ENCODE measurements at regions not wholly inside any gene's neighbourhood (a gene's known extent, or its start where the extent isn't known, plus 50 kb on each side); places are given as distances from the start of the nearest gene placed in this dataset.

DNA sequence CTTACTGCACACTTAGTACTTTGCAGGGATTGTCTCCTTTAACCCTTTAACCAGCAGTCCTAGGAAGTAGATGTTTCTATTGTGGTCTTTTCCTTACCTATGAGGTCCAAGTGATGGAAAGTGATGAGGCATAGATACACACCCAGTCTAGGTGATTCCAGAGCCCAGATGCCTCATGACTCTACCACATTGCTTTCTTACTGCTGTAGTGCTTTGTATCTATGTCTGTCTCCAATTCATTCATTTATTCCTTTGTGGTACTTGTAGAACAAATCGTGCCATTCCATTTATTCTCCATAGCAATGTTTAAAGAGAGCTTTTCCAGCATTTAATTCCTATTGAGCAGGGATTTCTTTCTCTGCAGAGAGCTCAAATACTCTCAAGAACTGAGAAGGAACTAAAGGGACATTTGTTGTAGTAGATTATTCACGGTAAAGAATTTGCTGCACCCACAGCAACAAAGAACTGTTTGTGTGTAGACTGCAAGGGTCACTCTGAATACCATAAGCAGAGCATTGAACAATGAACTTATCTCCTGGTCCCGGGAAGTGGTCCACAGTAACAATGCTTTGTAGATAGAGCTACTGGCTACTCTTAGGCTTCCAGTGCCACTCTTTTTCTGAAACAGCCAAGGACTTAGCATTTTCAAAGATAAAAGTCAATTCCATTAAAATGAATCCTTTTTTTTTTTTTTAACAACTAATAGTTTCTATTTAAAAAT is 337.0 kb downstream of the PTEN start:
- no peak for DNase-seq (ENCODE audit: low spot score)

DNA sequence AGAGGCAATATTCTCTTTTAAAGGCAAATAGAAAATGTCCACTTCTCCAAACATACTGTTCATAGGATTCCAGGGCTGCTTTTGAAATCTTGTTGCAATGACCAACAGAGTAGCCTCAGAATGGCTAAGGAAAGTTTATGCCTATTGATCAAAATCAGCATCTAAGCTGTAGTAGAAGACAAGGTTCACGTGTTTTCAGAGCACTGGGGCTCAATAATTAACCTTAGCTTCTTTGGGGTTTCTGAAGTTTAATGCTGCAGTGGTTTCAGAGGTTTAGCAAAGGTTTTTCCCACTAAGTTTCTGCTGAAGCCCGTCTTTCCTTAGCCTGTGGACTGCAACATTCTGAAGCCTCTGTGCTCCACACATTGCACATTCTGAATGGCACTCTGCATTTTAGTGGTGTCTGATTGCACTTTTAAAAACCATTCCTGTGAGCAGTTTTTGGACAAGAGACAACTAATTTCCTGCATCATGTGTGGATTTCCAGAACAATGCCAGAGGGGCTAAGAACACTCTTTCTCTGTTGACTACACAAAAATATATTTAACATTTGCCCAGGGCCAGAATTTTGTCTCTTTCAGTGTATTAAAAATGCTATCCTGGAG is 342.5 kb downstream of the PTEN start:
- no peak for DNase-seq (ENCODE audit: low spot score)

DNA sequence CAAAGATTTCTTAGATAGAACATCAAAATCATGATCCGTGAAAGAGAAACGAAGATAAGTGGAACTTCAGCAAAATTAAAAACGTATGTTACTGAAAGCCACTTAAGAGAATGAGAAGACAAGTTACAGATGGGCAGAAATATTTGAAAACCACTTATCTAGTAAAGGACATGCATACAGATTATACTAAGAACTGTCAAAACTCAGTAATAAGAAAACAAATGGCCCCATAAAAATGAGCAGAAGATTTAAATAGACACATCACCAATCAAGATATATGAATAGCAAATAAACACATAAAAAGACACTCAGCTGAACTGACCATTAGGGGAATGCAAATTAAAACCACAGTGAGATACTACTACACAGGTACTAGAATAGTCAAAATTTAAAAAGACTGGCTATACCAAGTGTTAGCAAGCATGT is 343.7 kb downstream of the PTEN start:
- no peak for DNase-seq (ENCODE audit: low spot score)

DNA sequence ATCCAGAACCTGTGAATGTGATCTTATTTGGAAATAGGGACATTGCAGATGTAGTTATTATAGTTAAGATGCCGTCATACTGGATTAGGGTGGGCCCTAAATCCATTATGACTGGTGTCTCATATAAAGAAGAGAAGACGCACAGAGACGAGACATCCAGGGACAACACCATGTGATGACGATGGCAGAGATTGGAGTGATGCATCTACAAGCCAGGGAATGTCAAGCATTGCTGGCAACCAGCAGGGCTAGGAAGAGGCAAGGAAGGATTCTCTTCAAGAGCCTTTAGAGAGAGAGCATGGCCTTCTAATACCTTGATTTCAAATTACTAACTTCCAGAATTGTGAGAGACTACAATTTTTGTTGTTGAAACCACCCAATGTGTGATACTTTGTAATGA is 345.8 kb downstream of the PTEN start:
- no peak for DNase-seq (ENCODE audit: low spot score)

DNA sequence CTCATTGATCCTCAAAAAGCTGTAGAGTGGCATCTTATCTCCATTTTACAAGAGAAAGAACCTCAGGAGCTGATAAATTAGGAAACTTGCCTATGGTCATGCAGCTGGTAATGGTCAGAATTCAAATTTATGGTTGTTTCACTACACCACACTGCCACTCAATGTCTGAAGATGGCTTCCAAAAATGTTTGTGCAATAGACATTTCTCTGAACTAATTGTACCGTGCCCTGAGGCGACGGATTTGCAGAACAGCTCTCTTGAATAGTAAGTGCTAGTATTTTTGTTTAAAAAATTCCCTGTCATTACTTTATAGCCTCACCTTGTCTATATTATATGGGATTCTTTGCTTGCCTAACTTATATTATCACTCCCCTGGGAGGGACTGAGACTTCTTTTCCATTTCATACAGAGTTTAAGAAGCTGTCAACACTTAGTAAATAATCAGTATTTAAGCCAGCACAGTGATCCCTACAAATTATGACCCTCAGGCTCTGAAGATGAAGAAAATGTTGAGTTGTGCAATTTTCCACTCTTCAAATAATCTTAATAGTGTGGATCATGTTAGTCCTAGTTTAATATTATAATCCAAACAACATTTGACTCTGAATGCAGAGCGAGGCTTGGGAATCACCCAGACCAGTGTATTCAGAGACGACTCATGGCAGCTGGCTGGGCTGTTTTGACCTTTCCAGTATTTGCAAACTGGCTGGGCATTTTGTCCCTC is 346.6 kb downstream of the PTEN start:
- DNase-seq (ENCODE audit: low spot score), result no peak

DNA sequence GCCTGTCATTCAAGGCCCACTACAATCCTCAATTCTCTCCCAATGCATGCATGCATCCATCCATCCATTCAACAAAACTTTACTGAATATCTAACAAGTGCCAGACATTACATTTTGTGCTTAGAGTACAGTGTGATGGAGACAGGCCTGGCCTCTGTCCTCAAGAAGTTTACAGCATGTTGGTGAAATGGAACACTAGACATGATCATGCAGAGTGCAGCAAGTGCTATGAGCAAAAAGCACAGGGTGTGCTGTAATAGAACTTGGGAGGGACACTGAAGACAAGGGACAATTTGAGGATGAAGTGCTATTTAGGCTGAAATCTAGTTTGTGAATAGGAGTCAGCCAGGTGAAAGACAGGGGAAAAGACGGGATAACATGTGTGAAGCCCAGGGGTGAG is 347.8 kb downstream of the PTEN start:
- DNase-seq (ENCODE audit: low spot score), result no peak

DNA sequence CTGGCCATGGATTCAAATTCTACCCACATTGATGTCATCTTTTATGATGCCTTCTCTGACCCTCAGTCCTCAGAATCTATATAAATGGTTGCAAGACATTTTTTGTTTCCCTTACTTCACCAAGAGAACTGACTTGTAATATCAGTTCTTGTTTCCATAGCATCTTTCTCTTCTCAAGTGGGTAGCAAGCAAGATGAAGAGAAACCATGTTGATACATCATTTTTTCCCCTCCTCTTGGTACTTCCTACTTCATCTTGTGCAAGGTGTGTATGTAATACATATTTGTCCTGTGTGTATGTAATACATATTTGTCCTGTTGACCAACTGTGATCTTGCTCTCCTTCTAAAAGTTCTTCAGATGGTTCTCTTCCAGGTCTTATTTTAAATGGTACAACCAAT is 348.6 kb downstream of the PTEN start:
- DNase-seq (ENCODE audit: low spot score), result no peak

DNA sequence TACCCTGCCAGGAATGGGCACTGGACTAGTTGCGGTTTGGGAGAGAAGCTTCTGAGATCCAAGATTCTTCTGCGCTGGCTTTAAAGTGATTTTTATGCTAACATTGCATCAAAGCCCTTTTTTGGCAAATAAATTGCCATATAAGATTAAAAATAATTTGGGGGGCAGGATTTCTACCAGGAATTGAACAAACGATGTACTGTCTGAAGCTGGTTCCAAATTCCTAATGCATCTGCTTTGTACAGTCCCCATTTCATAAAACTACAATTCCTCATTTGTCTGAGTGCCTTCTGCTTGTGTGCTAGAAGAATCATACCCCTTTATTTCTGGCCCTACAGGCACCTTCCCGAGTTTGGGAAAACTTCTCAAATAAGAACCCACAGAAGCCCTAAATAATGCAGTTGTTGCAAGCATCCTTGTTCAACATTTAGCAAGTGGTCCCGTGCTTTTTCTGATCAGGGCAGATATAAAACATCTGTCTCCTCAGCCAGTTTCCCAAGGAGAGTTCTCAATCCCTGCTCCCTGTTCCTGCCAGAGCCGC is 349.7 kb downstream of the PTEN start:
- no peak for DNase-seq (ENCODE audit: low spot score)

DNA sequence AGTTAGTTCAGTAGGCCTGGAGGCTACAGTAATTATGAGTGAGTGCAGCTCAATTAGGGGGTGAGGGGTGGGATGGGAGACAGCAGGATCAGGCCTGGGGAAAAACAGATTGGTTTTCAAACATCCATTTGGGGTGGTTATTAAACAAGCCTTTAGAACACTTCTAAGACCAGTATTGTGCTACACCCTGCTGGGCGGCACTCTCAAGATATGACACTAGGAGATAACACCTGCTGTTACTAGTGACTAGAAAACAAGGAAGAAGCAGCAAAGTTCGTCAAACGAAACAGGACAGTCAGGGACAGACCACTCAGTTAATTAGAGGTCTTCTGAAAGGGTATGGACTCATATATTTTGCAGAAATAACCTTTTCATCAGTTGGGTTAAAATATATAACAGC is 353.6 kb downstream of the PTEN start:
- no peak for DNase-seq (ENCODE audit: low spot score)

DNA sequence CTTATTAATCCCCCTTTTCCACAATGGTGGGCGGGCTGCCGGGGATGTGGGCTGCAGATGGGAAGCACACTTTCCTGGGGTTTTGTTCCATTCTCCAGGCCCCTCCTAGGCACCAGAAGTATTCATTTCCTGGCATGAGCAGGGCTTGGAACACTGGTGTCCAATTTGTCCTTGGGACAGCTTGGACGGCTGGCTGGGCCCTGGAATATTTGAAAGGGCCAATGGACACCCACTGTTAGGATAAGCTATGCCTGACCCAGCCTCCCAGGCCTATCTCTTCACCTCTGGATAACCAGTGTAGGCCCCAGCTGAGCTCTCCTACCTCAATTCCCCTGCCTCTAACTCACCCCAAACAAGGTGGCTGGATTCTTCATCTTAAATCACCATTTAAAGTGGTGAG is 354.9 kb downstream of the PTEN start:
- no peak for DNase-seq (ENCODE audit: low spot score)

DNA sequence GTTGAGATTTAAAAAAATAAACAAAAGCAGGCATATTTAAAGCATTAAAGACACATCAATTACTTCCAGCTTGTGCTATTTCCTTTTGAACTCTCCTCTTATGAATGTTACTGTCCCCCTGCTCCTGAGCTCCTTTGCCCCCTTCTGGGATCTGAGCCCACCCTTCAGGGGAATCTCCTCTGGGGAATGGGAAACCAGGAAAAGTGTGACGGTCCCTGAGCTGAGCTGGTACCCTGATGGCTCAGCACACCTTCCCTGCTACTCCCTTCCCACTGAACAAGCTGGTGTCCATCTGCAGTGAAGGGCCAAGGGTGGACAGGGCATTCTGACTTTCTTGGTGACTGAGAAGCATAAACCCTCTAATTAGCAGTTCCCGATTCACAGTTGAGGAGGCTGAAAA is 356.3 kb downstream of the PTEN start:
- no peak for DNase-seq (ENCODE audit: low spot score)

DNA sequence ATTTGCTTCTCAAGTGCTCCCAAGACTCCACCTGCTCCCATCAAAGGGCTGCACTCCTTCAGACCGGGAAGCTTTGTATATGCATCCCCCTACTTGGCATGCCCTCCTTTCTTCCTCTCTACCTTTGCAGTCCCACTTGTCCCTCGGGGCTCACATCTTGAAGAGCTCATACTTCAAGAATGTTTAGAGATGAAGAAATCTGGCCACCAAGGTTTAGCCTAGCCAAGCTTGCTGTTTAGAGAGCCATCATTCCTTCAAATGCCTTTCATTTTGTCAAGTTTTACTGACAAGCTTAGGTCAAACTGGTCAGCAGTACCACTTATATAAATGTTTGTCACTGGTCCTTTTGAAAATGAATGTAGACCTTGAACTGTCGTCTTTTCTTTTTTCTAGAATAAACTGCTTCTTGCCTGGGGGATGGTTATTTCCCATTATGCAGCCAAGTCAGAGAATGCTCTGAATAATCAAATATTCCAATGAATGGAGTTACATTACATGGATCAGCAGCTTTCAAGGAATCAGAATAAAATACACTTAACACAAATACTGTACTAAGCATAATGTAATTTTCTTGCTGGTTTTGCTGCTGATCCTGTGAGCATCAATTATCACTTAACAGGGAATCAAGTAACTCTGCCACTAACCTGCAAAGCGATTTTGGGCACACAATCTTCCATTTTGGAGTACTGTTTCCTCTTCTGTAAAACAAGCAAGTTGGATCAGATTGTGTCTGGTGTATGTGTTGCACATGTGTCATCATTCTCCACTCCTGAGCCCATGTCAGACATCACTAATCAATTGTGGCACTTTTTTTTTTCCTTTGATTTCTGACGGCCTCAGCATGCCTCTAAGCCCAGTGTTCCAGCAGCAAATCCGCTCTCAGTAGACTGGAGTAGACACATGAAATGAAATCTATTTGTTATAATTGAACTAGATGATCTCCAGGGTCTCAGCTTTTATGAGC is 357.9 kb downstream of the PTEN start:
- DNase-seq (ENCODE audit: low spot score), result no peak

DNA sequence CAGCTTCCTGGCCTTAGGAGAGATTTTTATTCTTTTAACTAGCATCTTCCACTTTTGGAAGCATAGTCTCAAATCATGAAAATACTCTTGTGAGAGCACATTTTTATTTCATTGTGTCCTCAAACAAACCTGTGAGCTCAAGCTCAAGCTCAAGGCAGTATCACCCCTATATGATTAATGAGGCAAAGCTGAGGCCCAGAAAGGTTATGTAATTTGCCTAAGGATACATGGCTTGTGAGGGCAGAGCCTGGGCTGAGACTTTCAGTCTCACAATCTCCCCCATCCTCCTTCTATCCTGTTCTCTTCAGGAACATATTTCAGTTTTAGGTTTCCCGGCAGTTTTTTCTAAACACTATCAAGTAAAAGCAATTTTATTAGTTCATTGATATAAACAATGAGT is 359.5 kb downstream of the PTEN start:
- DNase-seq (ENCODE audit: low spot score), result no peak
